ENCODE measurements at regions not wholly inside any gene's neighbourhood (a gene's known extent, or its start where the extent isn't known, plus 50 kb on each side); places are given as distances from the start of the nearest gene placed in this dataset.

DNA sequence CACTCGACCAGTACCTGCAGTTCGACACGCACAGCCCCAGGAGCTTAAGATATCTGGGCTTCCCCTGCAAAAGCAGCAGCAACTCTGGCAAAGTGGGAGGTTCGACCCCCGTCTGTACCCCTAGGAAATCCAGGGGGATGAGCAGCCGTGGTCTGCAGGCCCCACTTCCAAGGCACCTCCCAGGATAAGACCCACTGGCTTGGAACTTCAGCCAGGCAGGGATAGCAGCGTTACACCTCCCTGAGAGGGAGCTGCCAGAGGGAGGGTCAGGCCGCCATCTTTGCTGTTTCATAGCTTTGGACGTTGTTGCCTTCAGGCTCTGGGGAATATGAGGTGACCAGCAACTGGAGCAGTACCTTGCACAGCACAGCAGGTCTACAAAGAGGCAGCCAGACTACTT, 351.1 kb downstream of the SOX11 start:
- TF ChIP-seq POLR2AphosphoS2 (IDR thresholded peaks at IDR 0.05; ENCODE audit: low read depth, low read length) (no peak), SALL2 (CRISPR knock-in tag; IDR thresholded peaks at IDR 0.05) (no peak), POLR2AphosphoS5 (IDR thresholded peaks at IDR 0.05; ENCODE audit: low read depth, low read length) (no peak), HNRNPUL1 (IDR thresholded peaks at IDR 0.05; ENCODE audit: low read depth, low read length) (no peak), NR2C2 (CRISPR knock-in tag; IDR thresholded peaks at IDR 0.05; ENCODE audit: borderline replicate concordance) (no peak), MYC (CRISPR knock-in tag; IDR thresholded peaks at IDR 0.05; ENCODE audit: borderline replicate concordance) (no peak), CEBPB (IDR thresholded peaks at IDR 0.05; ENCODE audit: borderline replicate concordance, low read depth, low read length) (no peak), GTF3A (CRISPR knock-in tag; conservative IDR thresholded peaks at IDR 0.05) (no peak)

Data from HepG2 (cell line).